ENCODE measurements at regions not wholly inside any gene's neighbourhood (a gene's known extent, or its start where the extent isn't known, plus 50 kb on each side); places are given as distances from the start of the nearest gene placed in this dataset.

GRCh38 chr5:116930616-116931015, 356.0 kb upstream of the SEMA6A start:
- no peak for TF ChIP-seq CTCF (IDR thresholded peaks at IDR 0.05; ENCODE audit: low read depth, low read length)

GRCh38 chr5:116923344-116923743, 348.7 kb upstream of the SEMA6A start:
- TF ChIP-seq CTCF (IDR thresholded peaks at IDR 0.05; ENCODE audit: low read depth, low read length): no peak
- no peak overlapping the region for H3K4me3 ChIP-seq (replicated peaks in 1 of 2; ENCODE audit: low read depth in 2 of 2, low read length in 2 of 2)
- DNase-seq (ENCODE audit: low read depth in 2 of 2): no peak

More at GRCh38 chr5:116930616-116931015, 356.0 kb upstream of the SEMA6A start:
- H3K4me3 ChIP-seq (replicated peaks in 1 of 2; ENCODE audit: low read depth in 2 of 2, low read length in 2 of 2): no peak overlapping the region
- no peak for DNase-seq (ENCODE audit: low read depth in 2 of 2)

- DNase-seq (ENCODE audit: low read depth in 2 of 2): no peak
- H3K4me3 ChIP-seq (replicated peaks in 1 of 2; ENCODE audit: low read depth in 2 of 2, low read length in 2 of 2): no peak overlapping the region
- TF ChIP-seq CTCF (IDR thresholded peaks at IDR 0.05; ENCODE audit: low read depth, low read length): no peak
Observed at GRCh38 chr5:116922532-116922931, 347.9 kb upstream of the SEMA6A start.

GRCh38 chr5:116914869-116915504, 340.4 kb upstream of the SEMA6A start:
- no peak for TF ChIP-seq CTCF (IDR thresholded peaks at IDR 0.05; ENCODE audit: low read depth, low read length)
- DNase-seq (ENCODE audit: low read depth in 2 of 2): no peak

GRCh38 chr5:116912221-116912620, 337.6 kb upstream of the SEMA6A start:
- DNase-seq (ENCODE audit: low read depth in 2 of 2): no peak
- TF ChIP-seq CTCF (IDR thresholded peaks at IDR 0.05; ENCODE audit: low read depth, low read length): no peak
- H3K4me3 ChIP-seq (replicated peaks in 1 of 2; ENCODE audit: low read depth in 2 of 2, low read length in 2 of 2): no peak overlapping the region

More at GRCh38 chr5:116914869-116915504, 340.4 kb upstream of the SEMA6A start:
- no peak overlapping the region for H3K4me3 ChIP-seq (replicated peaks in 1 of 2; ENCODE audit: low read depth in 2 of 2, low read length in 2 of 2)

GRCh38 chr5:116911074-116911473, 336.5 kb upstream of the SEMA6A start:
- no peak for TF ChIP-seq CTCF (IDR thresholded peaks at IDR 0.05; ENCODE audit: low read depth, low read length)
- H3K4me3 ChIP-seq (replicated peaks in 1 of 2; ENCODE audit: low read depth in 2 of 2, low read length in 2 of 2): no peak overlapping the region

GRCh38 chr5:116908537-116908936, 333.9 kb upstream of the SEMA6A start:
- no peak for DNase-seq (ENCODE audit: low read depth in 2 of 2)
- TF ChIP-seq CTCF (IDR thresholded peaks at IDR 0.05; ENCODE audit: low read depth, low read length): no peak
- H3K4me3 ChIP-seq (replicated peaks in 1 of 2; ENCODE audit: low read depth in 2 of 2, low read length in 2 of 2): no peak overlapping the region

More at GRCh38 chr5:116911074-116911473, 336.5 kb upstream of the SEMA6A start:
- DNase-seq (ENCODE audit: low read depth in 2 of 2): no peak
